ENCODE measurements at regions not wholly inside any gene's neighbourhood (a gene's known extent, or its start where the extent isn't known, plus 50 kb on each side); places are given as distances from the start of the nearest gene placed in this dataset.

- DNase-seq (no peak), ATAC-seq (replicated peaks in 1 of 4) (no peak)
- Histone ChIP-seq H3K4me1 (ENCODE audit: control insufficient read depth in 1 of 2, extremely low read depth in 1 of 2, insufficient read depth in 2 of 2, low read length in 2 of 2) (no peaks in the 10 kb centered on the region), H3K27ac (ENCODE audit: low read length) (no peak overlapping the region), H3K36me3 (ENCODE audit: control insufficient read depth in 2 of 2, extremely low read depth in 1 of 2, insufficient read depth in 1 of 2, low read length in 1 of 2) (no peaks in the 10 kb centered on the region), H3K9me3 (no peaks in the 10 kb centered on the region), H3K27me3 (replicated peaks in 1 of 2; ENCODE audit: control insufficient read depth in 2 of 2, extremely low read depth in 1 of 2, insufficient read depth in 2 of 2, low read length in 1 of 2) (no peaks in the 10 kb centered on the region), H3K4me3 (ENCODE audit: control insufficient read depth in 1 of 2, extremely low read depth in 1 of 2, low read length in 1 of 2) (no peak overlapping the region)
- Mint-ChIP-seq H3K27me3 (no peaks in the 10 kb centered on the region), H3K27ac (no peak overlapping the region), H3K4me1 (no peaks in the 10 kb centered on the region), H3K36me3 (no peaks in the 10 kb centered on the region), H3K4me3 (no peak overlapping the region), H3K9me3 (peaks cover 0 to 2% (median 0%) of the 10 kb centered on the region in 3 donors)
- POLR2A ChIA-PET: no interaction called here
- CTCF ChIA-PET: no interaction called here
- WGBS (ENCODE audit: insufficient coverage): 27% methylated on average over 2 of the region's 3 CpGs
These were observed 121.3 kb downstream of the MBL2 start for GRCh38 chr10:52651293-52651692.

DNA sequence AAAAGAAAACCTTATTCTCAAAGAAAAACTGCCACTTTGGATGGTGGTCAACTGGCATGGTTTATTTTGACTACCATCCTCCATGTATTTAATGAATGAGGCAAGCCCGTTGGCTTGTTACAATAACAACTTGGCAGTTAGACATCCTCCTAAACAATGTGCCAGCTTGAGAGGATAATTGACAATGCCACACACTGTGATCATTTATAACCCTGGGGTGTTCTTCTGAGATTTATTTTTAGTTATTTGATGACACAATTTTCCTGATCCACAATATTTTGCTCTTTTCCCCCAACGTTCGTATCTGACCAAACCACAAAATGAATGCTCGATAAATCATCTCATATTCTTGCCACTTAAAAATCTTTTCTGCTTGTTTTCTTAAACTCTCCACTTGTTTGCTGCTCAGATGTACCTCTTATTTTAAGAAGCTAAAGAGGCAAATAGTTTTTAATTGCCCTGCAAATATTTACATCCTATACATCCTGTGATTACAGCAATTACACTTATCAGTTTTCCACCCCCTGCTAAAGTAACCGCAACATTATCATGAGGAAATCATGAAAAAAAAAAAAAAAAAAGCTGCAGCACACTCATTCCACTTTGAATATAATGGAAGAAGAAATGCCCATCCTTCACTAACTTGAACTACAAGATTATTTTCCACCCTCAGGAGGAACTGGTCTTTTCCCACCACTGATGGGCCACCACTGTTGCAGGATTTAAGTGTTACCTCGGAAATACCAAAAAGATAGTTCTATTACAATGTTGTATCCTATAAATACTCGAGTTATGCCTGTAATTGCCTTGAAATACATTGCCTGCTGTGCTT, 119.9 kb downstream of the MBL2 start:
- WGBS (ENCODE audit: insufficient coverage): 20% methylated on average over 4 of the region's 7 CpGs
- no peaks in the 10 kb centered on the region for H3K36me3 Mint-ChIP-seq
- Histone ChIP-seq H3K9me3 (no peaks in the 10 kb centered on the region), H3K27me3 (replicated peaks in 1 of 2; ENCODE audit: control insufficient read depth in 2 of 2, extremely low read depth in 1 of 2, insufficient read depth in 2 of 2, low read length in 1 of 2) (no peaks in the 10 kb centered on the region), H3K36me3 (ENCODE audit: control insufficient read depth in 2 of 2, extremely low read depth in 1 of 2, insufficient read depth in 1 of 2, low read length in 1 of 2) (no peaks in the 10 kb centered on the region), H3K27ac (ENCODE audit: low read length) (no peak overlapping the region), H3K4me1 (ENCODE audit: control insufficient read depth in 1 of 2, extremely low read depth in 1 of 2, insufficient read depth in 2 of 2, low read length in 2 of 2) (no peaks in the 10 kb centered on the region), H3K4me3 (ENCODE audit: control insufficient read depth in 1 of 2, extremely low read depth in 1 of 2, low read length in 1 of 2) (no peak overlapping the region)
- no peak overlapping the region for H3K4me3 Mint-ChIP-seq
- no peak overlapping the region for H3K27ac Mint-ChIP-seq
- no peak for ATAC-seq (replicated peaks in 1 of 4)
- peaks cover 0 to 2% (median 0%) of the 10 kb centered on the region in 3 donors for H3K9me3 Mint-ChIP-seq
- CTCF ChIA-PET: interaction anchor here (0.7 kb wide), 2 partner anchors 81 to 254 kb away, joined by 3 to 4 read pairs; no protein-coding TSS in a partner anchor
- no peak for DNase-seq
- no peaks in the 10 kb centered on the region for H3K27me3 Mint-ChIP-seq
- H3K4me1 Mint-ChIP-seq: no peaks in the 10 kb centered on the region
- POLR2A ChIA-PET: no interaction called here

- Histone ChIP-seq H3K4me3 (ENCODE audit: control insufficient read depth in 1 of 2, extremely low read depth in 1 of 2, low read length in 1 of 2) (no peak overlapping the region), H3K27ac (ENCODE audit: low read length) (no peak overlapping the region), H3K27me3 (replicated peaks in 1 of 2; ENCODE audit: control insufficient read depth in 2 of 2, extremely low read depth in 1 of 2, insufficient read depth in 2 of 2, low read length in 1 of 2) (no peaks in the 10 kb centered on the region), H3K36me3 (ENCODE audit: control insufficient read depth in 2 of 2, extremely low read depth in 1 of 2, insufficient read depth in 1 of 2, low read length in 1 of 2) (no peaks in the 10 kb centered on the region), H3K4me1 (ENCODE audit: control insufficient read depth in 1 of 2, extremely low read depth in 1 of 2, insufficient read depth in 2 of 2, low read length in 2 of 2) (no peaks in the 10 kb centered on the region), H3K9me3 (no peaks in the 10 kb centered on the region)
- ATAC-seq (replicated peaks in 1 of 4) (no peak), DNase-seq (no peak)
- no peak overlapping the region for H3K4me3 Mint-ChIP-seq
- no peaks in the 10 kb centered on the region for H3K36me3 Mint-ChIP-seq
- no peaks in the 10 kb centered on the region for H3K4me1 Mint-ChIP-seq
- CTCF ChIA-PET: no interaction called here
- no peak overlapping the region for H3K27ac Mint-ChIP-seq
- 82% methylated on average over 3 of the region's 5 CpGs for WGBS (ENCODE audit: insufficient coverage)
- H3K27me3 Mint-ChIP-seq: no peaks in the 10 kb centered on the region
- peaks cover 0 to 2% (median 0%) of the 10 kb centered on the region in 3 donors for H3K9me3 Mint-ChIP-seq
- POLR2A ChIA-PET: no interaction called here
These were observed 119.2 kb downstream of the MBL2 start for GRCh38 chr10:52653263-52653909.

DNA sequence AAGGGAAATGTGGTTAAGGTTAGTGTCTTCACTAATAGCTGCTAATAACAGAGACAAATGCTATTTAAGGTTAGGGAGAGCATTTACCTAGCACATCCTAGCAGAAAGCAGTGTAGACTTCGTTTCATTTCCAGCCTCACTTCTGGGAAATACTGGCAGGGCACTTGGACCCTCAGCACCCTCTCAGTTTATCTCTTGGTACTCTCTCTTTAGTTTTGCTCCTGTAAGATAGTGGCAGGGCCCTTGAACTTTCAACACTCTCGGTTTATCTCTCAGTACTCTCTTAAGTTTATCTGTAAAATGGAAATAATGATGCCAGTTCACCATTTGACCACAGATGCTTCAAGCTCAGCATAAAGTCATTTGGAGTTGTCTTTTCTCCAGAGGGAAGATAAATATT, 118.4 kb downstream of the MBL2 start:
- POLR2A ChIA-PET: no interaction called here
- Histone ChIP-seq H3K27me3 (replicated peaks in 1 of 2; ENCODE audit: control insufficient read depth in 2 of 2, extremely low read depth in 1 of 2, insufficient read depth in 2 of 2, low read length in 1 of 2) (no peaks in the 10 kb centered on the region), H3K9me3 (no peaks in the 10 kb centered on the region), H3K36me3 (ENCODE audit: control insufficient read depth in 2 of 2, extremely low read depth in 1 of 2, insufficient read depth in 1 of 2, low read length in 1 of 2) (no peaks in the 10 kb centered on the region), H3K27ac (ENCODE audit: low read length) (no peak overlapping the region), H3K4me1 (ENCODE audit: control insufficient read depth in 1 of 2, extremely low read depth in 1 of 2, insufficient read depth in 2 of 2, low read length in 2 of 2) (no peaks in the 10 kb centered on the region), H3K4me3 (ENCODE audit: control insufficient read depth in 1 of 2, extremely low read depth in 1 of 2, low read length in 1 of 2) (no peak overlapping the region)
- H3K27ac Mint-ChIP-seq: no peak overlapping the region
- peaks cover 0 to 2% (median 0%) of the 10 kb centered on the region in 3 donors for H3K9me3 Mint-ChIP-seq
- DNase-seq: no peak
- WGBS (ENCODE audit: insufficient coverage): no CpG with 5 or more reads among the region's 2 CpGs
- CTCF ChIA-PET: no interaction called here
- no peak for ATAC-seq (replicated peaks in 1 of 4)
- no peaks in the 10 kb centered on the region for H3K4me1 Mint-ChIP-seq
- no peaks in the 10 kb centered on the region for H3K36me3 Mint-ChIP-seq
- H3K27me3 Mint-ChIP-seq: no peaks in the 10 kb centered on the region
- no peak overlapping the region for H3K4me3 Mint-ChIP-seq

DNA sequence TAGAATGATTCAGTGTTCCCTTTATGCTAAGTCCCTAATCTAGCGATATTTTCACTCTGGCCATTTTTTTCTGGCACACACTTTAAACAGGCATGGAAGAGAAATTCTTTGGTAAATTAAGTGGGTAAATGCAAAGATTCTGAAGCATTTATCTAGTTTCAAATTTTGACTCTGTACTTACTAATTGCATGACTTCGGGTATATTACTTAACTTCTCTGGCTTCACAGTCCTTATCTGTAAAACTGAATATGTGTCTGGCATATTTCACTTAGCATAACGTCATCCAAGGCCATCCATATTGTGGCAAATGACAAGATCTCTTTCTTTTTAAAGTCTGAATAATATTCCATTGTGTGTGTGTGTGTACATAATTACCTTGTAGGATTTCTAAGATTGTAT, 114.5 kb downstream of the MBL2 start:
- DNase-seq (no peak), ATAC-seq (replicated peaks in 1 of 4) (no peak)
- no peaks in the 10 kb centered on the region for H3K9me3 ChIP-seq
- ChIA-PET POLR2A (no interaction called here), CTCF (no interaction called here)
- H3K9me3 Mint-ChIP-seq: peaks cover 0 to 2% (median 0%) of the 10 kb centered on the region in 3 donors
- no peak overlapping the region for H3K27ac ChIP-seq (ENCODE audit: low read length)
- H3K36me3 Mint-ChIP-seq: no peaks in the 10 kb centered on the region
- no peak overlapping the region for H3K4me3 Mint-ChIP-seq
- H3K27me3 Mint-ChIP-seq: no peaks in the 10 kb centered on the region
- H3K4me3 ChIP-seq (ENCODE audit: control insufficient read depth in 1 of 2, extremely low read depth in 1 of 2, low read length in 1 of 2): no peak overlapping the region
- H3K4me1 ChIP-seq (ENCODE audit: control insufficient read depth in 1 of 2, extremely low read depth in 1 of 2, insufficient read depth in 2 of 2, low read length in 2 of 2): no peaks in the 10 kb centered on the region
- H3K27ac Mint-ChIP-seq: no peak overlapping the region
- no peaks in the 10 kb centered on the region for H3K36me3 ChIP-seq (ENCODE audit: control insufficient read depth in 2 of 2, extremely low read depth in 1 of 2, insufficient read depth in 1 of 2, low read length in 1 of 2)
- no peaks in the 10 kb centered on the region for H3K27me3 ChIP-seq (replicated peaks in 1 of 2; ENCODE audit: control insufficient read depth in 2 of 2, extremely low read depth in 1 of 2, insufficient read depth in 2 of 2, low read length in 1 of 2)
- H3K4me1 Mint-ChIP-seq: no peaks in the 10 kb centered on the region
- WGBS (ENCODE audit: insufficient coverage): no CpG with 5 or more reads among the region's 3 CpGs

GRCh38 chr10:52659085-52659484, 113.5 kb downstream of the MBL2 start:
- no peaks in the 10 kb centered on the region for H3K9me3 ChIP-seq
- ATAC-seq (replicated peaks in 1 of 4) (no peak), DNase-seq (no peak)
- ChIA-PET POLR2A (no interaction called here), CTCF (interaction anchor here in 1 of 2 donors (0.7 kb wide), 1 partner anchor 85 kb away, joined by 4 read pairs; no protein-coding TSS in a partner anchor)
- H3K9me3 Mint-ChIP-seq: peaks cover 0 to 2% (median 0%) of the 10 kb centered on the region in 3 donors
- H3K4me1 ChIP-seq (ENCODE audit: control insufficient read depth in 1 of 2, extremely low read depth in 1 of 2, insufficient read depth in 2 of 2, low read length in 2 of 2): no peaks in the 10 kb centered on the region
- H3K27ac ChIP-seq (ENCODE audit: low read length): no peak overlapping the region
- H3K4me3 Mint-ChIP-seq: no peak overlapping the region
- H3K4me1 Mint-ChIP-seq: no peaks in the 10 kb centered on the region
- H3K4me3 ChIP-seq (ENCODE audit: control insufficient read depth in 1 of 2, extremely low read depth in 1 of 2, low read length in 1 of 2): no peak overlapping the region
- H3K27ac Mint-ChIP-seq: no peak overlapping the region
- no peaks in the 10 kb centered on the region for H3K36me3 ChIP-seq (ENCODE audit: control insufficient read depth in 2 of 2, extremely low read depth in 1 of 2, insufficient read depth in 1 of 2, low read length in 1 of 2)
- H3K27me3 ChIP-seq (replicated peaks in 1 of 2; ENCODE audit: control insufficient read depth in 2 of 2, extremely low read depth in 1 of 2, insufficient read depth in 2 of 2, low read length in 1 of 2): no peaks in the 10 kb centered on the region
- no CpG with 5 or more reads among the region's 1 CpG for WGBS (ENCODE audit: insufficient coverage)
- H3K36me3 Mint-ChIP-seq: no peaks in the 10 kb centered on the region
- H3K27me3 Mint-ChIP-seq: no peaks in the 10 kb centered on the region
